Activated T-cell treated with anti-CD3 and anti-CD28 coated beads, Interleukin-2, amount 50 U/mL, for 1 hour (primary cell): ENCODE measurements at regions not wholly inside any gene's neighbourhood (a gene's known extent, or its start where the extent isn't known, plus 50 kb on each side); places are given as distances from the start of the nearest gene placed in this dataset.
"Not testable (repeated sequence)": the region's sequence is repeated elsewhere in the genome, so short reads cannot be mapped to it uniquely, and the experiment has no call there.

Experiments used
- DNase-seq: peaks from one replicate; pipeline ENCODE4 v3.0.0-alpha.2; 2020

GRCh38 chr4:26048378-26048882 lies 134.4 kb downstream of the SMIM20 start:
- DNase-seq, result no peak

GRCh38 chr4:26048950-26049349 lies 134.9 kb downstream of the SMIM20 start:
- DNase-seq, result no peak

GRCh38 chr4:26049447-26049846 lies 135.4 kb downstream of the SMIM20 start:
- DNase-seq, result no peak

GRCh38 chr4:26050212-26050643 lies 136.2 kb downstream of the SMIM20 start:
- DNase-seq, result no peak

- no peak for DNase-seq
Observed at GRCh38 chr4:26050671-26051070, 136.7 kb downstream of the SMIM20 start.

GRCh38 chr4:26051240-26051639 lies 137.2 kb downstream of the SMIM20 start:
- no peak for DNase-seq

GRCh38 chr4:26052663-26053541 lies 138.9 kb downstream of the SMIM20 start:
- no peak for DNase-seq

GRCh38 chr4:26053761-26054160 lies 139.7 kb downstream of the SMIM20 start:
- no peak for DNase-seq

- DNase-seq, result no peak
Observed at GRCh38 chr4:26055855-26056254, 141.8 kb downstream of the SMIM20 start.

- DNase-seq, result no peak
Observed at GRCh38 chr4:26056406-26056805, 142.4 kb downstream of the SMIM20 start.

GRCh38 chr4:26057839-26058238 lies 143.8 kb downstream of the SMIM20 start:
- DNase-seq, result not testable (repeated sequence)

- DNase-seq, result no peak
Observed at GRCh38 chr4:26058537-26058936, 144.5 kb downstream of the SMIM20 start.

- DNase-seq, result no peak
Observed at GRCh38 chr4:26059391-26060154, 145.6 kb downstream of the SMIM20 start.

- no peak for DNase-seq
Observed at GRCh38 chr4:26060286-26060685, 146.3 kb downstream of the SMIM20 start.

- DNase-seq, result no peak
Observed at GRCh38 chr4:26061248-26061986, 147.4 kb downstream of the SMIM20 start.

- no peak for DNase-seq
Observed at GRCh38 chr4:26062215-26062614, 148.2 kb downstream of the SMIM20 start.

- DNase-seq, result not testable (repeated sequence)
Observed at GRCh38 chr4:26064009-26064408, 150.0 kb downstream of the SMIM20 start.

GRCh38 chr4:26065833-26066232 lies 151.8 kb downstream of the SMIM20 start:
- no peak for DNase-seq

GRCh38 chr4:26067035-26067434 lies 153.0 kb downstream of the SMIM20 start:
- no peak for DNase-seq

- no peak for DNase-seq
Observed at GRCh38 chr4:26069218-26069617, 155.2 kb downstream of the SMIM20 start.

- no peak for DNase-seq
Observed at GRCh38 chr4:26071688-26072087, 157.7 kb downstream of the SMIM20 start.

- no peak for DNase-seq
Observed at GRCh38 chr4:26073886-26074560, 160.0 kb downstream of the SMIM20 start.
